Stimulated activated CD4-positive, alpha-beta T cell treated with anti-CD3 and anti-CD28 coated beads, Interleukin-12 subunit alpha, Interleukin-12 subunit beta, amount 100 ng/mL, for 4 hours (primary cell): ENCODE measurements at regions not wholly inside any gene's neighbourhood (a gene's known extent, or its start where the extent isn't known, plus 50 kb on each side); places are given as distances from the start of the nearest gene placed in this dataset.

Experiments
- DNase-seq: peaks from one replicate; pipeline ENCODE4 v3.0.0-alpha.2; 2020

DNA sequence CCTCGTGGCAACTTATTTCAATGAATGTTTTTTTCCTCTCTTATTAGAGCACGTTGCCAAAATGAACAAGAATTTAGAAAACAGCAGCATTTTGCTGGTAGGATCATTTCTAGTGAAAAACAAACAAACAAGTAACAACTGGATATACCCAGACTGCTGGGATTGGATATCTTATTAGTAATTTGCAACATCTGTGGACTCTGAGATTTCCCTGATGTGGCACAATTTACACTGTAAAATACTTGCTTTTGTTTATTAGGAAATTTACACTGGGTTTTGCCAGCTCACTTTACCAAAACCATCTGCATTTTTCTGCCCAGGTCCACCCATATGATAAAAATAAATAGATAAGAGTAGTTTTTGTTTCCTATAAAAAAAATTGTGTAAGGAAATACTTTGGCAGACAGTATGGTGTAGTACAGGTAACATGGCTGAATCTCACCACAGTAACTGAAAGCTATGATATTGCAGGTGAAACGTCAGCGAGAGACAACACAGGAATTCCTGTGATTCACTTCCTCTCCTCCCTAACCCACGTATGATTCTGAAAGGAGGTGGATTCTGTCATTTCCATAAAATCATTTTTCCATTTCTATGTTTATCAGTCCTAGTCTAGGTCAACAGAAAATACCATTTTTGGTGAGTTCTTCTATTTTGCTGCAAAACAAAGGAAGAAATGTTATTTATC is 176.2 kb upstream of the NOVA1 start:
- no peak for DNase-seq

GRCh38 chr14:26775765-26776563 is 178.1 kb upstream of the NOVA1 start:
- no peak for DNase-seq

GRCh38 chr14:26791117-26791806 is 193.4 kb upstream of the NOVA1 start:
- DNase-seq = no peak

DNA sequence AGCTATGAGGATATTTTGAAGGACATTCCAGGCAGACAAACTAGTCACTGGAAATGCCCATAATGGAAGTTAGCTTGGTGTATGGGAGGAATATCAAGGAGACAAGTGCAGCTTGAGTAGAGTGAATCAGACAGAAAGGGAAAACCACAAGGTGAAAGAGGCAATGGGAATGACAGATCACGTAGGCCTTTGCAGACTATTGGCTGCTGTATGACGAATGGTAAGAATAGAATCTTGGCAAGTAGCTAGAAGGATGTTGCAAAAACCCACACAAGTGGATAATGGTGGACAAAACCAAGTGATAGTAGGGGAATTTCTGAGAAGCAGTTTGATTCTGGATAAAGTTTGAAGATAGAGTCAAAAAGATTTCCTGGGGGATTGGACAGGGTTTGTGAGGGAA is 196.9 kb upstream of the NOVA1 start:
- no peak for DNase-seq

- no peak for DNase-seq
Measured at GRCh38 chr14:26808407-26808806, 210.6 kb upstream of the NOVA1 start.

DNA sequence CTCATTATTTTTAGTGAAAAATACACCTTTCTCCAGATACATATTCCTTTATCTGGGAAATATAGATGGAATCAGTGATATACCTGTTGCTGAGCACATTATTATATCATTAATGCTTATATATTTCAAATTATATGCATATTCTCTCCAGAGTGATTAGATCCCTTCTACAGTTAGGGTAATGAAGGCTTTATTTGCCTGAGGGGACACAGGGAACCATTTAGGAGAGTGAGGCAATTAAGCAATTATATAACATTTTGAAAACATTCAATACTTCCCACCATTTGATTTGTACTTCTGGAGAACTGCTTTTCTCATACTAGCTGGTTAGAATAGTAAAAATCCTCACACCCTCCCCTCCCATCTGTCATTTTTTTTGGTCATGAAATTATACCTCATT is 212.8 kb upstream of the NOVA1 start:
- no peak for DNase-seq

GRCh38 chr14:26811756-26812305 is 214.0 kb upstream of the NOVA1 start:
- DNase-seq = no peak

- DNase-seq = no peak
Measured at GRCh38 chr14:26820138-26820537, 222.3 kb upstream of the NOVA1 start.

DNA sequence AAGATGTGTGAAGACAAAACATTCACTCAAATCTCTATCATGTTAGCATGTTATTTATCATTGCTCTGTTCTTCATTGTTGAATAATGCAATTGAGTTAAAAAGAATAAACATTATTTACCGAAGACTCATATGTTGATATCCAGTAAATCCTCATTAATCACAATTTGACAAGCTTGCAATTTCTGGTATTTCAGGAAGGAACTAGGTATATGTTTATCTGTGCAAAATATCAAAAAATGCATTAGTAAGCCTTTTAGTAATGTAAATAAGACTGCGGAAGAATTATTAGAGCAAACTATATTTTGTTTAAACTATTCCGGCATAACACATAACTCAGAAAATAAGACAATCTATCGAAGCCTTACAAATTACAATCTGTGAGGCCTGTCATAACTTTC is 222.7 kb upstream of the NOVA1 start:
- DNase-seq = no peak

DNA sequence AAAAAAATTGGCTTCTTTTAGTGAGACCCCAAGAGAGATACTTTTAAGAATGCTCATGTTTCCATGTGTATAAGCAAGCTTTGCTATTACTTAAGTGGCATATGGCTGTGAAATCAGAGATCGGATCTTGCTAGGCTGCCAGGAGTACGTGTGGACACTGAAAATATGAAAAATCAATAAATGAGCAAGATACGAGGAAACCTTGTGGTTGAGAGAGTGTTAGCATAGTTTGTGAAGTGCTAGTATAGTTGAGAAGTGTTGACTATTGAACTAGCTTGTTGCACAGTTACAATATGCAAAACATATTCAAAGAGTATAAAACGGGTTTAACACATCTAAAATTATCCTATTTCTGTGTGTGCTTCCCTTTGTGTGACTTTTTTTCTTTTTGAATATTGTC is 230.9 kb upstream of the NOVA1 start:
- no peak for DNase-seq

DNA sequence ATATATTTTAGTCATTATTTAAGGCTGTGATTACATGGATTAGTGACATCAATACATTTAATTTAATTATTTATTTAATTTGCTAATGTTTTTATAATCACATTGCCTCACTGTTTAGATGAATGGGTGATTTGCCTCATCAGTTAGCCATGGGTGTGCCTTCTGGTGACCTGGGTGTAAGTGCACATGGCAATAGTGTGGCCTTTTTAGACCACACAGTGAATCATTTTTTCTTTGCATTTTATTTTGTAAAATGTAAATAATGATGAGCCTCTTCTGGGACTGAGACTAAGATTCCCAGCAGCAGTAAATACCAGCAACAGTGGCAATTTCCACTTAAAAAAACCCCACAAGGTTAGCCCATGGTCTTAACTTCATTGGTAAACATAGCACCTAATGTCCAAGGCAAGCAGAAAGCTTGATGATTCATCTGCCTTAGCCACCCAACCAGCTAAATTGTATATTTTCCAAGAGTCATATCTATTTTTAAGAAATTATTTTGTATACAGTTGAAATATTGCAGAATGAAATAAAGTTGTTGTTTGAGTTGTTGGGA is 235.9 kb upstream of the NOVA1 start:
- no peak for DNase-seq

DNA sequence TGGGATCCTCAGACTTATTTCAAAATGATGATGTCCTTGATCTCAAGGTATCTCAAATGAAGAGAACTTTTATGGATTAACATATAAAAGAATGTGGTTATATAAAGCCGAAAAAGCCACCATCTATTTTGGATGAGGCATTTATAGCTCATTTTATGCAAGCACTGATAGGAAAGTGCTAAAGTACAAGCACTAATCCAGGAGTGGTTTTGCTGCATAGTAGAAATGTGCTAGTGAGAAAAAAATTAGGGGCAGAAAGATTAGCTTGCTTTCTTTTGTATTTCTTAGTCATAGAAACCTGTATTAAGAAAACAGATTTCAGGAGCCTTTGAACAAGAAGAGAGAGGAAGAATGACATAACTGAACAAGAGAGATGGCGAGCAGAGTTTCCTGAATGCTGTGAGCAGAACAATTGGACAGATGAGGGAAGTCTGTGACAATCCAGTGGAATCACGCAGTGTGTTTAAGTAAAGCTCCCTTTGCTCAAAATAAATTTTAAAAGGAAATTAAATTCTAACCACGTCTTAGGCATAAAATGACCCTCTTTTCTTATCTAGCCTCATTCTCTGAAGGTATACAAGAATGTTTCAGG is 238.2 kb upstream of the NOVA1 start:
- no peak for DNase-seq

DNA sequence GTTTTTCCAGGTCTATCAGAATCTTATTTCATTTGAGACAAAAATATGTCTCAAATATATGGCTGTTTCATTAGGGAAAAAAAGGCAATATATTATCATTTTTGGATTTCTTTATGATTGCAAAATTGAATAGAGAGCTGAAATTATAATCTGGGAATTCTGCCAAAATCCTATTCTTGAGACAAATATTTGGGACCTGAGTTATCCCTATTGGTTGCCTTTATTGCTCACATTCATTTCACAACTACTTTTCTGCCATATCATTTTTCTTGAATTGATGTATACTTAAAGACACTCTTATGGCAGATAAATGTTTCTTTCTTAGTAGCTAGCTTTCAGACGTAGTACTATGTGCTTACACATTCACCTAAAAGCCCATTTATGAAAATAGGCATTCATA is 241.6 kb upstream of the NOVA1 start:
- DNase-seq = no peak

DNA sequence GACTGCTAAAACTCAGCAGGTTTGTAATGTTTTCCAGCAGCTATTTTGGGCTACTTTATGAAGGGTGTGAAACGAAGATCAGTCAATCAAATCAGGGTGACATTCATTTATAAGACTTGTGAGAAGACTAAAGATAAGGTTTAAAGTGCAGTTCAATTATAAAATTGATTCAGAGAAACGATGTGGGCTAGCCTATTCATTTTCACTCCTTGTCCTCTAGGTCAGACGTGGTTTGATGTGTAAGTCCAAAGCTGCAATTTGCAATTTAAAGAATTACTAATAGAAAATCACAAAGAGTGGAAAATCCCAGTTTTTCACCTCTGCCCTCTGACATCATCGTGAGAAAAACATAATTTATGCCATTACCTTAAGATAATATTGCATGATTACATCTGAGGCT is 243.5 kb upstream of the NOVA1 start:
- no peak for DNase-seq

GRCh38 chr14:26841920-26842741 is 244.3 kb upstream of the NOVA1 start:
- no peak for DNase-seq

DNA sequence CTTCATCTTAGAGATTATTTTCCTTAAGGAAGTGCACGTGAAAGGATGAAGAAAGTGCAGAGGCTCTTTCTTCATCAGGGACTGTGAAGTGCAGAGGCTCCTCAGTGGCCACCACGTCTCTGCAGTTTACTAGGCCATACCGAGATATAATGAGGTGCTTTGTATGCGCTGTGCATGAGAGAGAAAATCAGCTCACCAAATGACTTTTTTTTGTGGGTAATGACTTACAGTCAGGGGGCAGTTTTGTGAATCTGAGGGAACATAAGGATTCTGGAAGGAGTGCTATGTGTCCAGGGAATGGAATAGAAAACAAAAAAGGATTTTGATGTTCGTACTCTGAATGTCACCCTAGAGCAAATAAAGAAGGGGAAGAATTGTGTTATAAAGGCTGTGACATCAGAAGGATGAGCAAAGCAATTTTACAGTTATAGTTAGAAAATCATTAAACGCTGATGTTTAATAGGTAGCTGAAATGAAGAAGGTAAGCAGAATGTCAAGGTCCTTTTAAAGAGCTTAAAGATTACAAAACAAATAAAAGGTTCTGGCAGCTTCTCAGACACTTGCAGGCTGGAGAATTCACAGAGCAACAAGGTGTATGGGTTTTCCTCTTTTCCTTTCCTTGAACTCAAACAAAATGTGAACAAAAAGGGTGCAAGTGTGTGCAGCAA is 247.5 kb upstream of the NOVA1 start:
- DNase-seq = no peak

GRCh38 chr14:26846388-26846787 is 248.6 kb upstream of the NOVA1 start:
- DNase-seq = no peak

DNA sequence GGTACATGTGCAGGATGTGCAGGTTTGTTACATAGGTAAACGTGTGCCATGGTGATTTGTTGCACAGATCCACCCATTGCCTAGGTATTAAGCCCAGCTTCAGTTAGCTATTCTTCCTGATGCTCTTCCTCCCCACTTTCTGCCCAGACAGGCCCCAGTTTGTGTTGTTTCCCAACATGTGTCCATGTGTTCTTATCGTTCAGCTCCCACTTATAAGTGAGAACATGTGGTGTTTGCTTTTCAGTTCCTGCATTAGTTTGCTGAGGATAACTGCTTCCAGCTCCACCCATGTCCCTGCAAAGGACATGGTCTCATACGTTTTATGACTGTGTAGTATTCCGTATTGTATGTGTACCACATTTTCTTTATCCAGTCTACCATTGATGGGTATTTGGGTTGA is 251.7 kb upstream of the NOVA1 start:
- DNase-seq = no peak

DNA sequence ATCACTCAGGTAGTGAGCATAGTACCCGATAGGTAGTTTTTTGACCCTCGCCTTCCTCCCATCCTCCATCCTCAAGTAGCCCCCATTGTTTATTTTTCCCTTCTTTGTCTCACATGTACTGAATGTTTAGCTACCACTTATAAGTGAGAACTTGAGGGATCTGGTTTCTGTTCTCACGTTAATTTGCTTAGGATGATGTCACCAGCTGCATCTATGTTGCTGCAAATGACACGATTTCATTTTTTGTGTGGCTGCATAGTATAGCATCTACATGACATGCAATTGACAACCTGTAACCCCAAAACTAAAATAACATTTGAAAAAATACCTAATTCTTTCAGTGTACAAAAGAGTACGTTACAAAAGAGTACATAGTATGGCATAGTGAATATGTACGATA is 254.0 kb upstream of the NOVA1 start:
- DNase-seq = no peak

- DNase-seq = no peak
Measured at GRCh38 chr14:26855077-26855753, 257.4 kb upstream of the NOVA1 start.
